ENCODE measurements at regions not wholly inside any gene's neighbourhood (a gene's known extent, or its start where the extent isn't known, plus 50 kb on each side); places are given as distances from the start of the nearest gene placed in this dataset.

DNA sequence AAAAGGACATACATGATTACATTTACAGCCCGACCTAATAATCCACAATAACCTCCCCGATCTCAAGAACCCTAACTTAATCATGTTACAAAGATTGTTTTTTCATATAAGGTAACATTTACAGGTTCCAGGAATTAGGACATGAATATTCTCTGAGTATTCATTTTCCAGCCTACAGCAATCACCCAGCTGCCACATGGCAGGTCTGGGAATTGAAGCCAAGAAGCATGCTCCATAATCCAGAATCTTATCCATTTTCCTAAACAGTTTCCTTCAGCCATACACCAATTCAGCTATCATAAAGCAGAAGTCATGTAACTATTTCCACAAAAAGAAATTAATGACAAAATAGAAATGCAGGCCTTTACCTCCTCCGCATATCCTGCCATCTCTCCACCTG, 163.4 kb downstream of the CAAP1 start (continued):
- TF ChIP-seq, protein P1, sequence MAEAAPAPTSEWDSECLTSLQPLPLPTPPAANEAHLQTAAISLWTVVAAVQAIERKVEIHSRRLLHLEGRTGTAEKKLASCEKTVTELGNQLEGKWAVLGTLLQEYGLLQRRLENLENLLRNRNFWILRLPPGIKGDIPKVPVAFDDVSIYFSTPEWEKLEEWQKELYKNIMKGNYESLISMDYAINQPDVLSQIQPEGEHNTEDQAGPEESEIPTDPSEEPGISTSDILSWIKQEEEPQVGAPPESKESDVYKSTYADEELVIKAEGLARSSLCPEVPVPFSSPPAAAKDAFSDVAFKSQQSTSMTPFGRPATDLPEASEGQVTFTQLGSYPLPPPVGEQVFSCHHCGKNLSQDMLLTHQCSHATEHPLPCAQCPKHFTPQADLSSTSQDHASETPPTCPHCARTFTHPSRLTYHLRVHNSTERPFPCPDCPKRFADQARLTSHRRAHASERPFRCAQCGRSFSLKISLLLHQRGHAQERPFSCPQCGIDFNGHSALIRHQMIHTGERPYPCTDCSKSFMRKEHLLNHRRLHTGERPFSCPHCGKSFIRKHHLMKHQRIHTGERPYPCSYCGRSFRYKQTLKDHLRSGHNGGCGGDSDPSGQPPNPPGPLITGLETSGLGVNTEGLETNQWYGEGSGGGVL (tag by site-specific recombination; IDR thresholded peaks at IDR 0.05), result no peak
- no peak for TF ChIP-seq ZNF585B (tag by site-specific recombination; IDR thresholded peaks at IDR 0.05)
- no peak for TF ChIP-seq ZNF621 (tag by site-specific recombination; IDR thresholded peaks at IDR 0.05)

DNA sequence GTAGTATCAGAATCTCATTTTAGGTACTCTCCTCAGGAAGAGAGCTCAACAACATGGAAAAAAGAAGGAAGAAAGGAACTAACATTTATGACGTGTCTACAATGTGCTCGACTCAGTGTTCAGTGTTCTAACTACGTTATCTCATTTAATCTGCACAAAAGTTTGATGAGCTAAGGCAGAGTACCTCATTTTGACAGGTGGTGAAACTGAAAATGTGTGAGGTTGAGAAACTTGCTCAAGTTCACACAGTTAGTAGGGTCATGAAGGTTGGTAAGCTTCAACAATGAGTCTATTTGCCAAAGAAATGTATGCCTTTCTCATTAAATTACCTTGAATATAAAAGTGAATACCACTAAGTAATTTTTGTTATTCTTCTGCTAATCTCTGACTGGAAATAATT, 165.1 kb downstream of the CAAP1 start:
- no peaks in the 10 kb centered on the region for H3K9me3 ChIP-seq (ENCODE audit: control insufficient read depth, insufficient read depth, low read depth, low read length)
- POLR2A ChIA-PET, result no interaction called here

More for the DNA sequence above, 165.1 kb downstream of the CAAP1 start:
- Histone ChIP-seq H3K4me3 (ENCODE audit: low read depth, low read length) (no peak overlapping the region), H3K4me1 (ENCODE audit: control insufficient read depth, insufficient read depth, low read length) (peaks cover 4% of the 10 kb centered on the region; the same call in 1 of the 2 replicates), H3K27ac (ENCODE audit: extremely low read depth, low read depth, low read length) (no peak overlapping the region), H3K36me3 (ENCODE audit: control insufficient read depth in 2 of 2, insufficient read depth in 1 of 2, low read length in 2 of 2) (no peaks in the 10 kb centered on the region)
- no peak for TF ChIP-seq ZNF529 (tag by site-specific recombination; IDR thresholded peaks at IDR 0.05; ENCODE audit: insufficient replicate concordance)
- no peak for TF ChIP-seq EGR2 (tag by site-specific recombination; IDR thresholded peaks at IDR 0.05; ENCODE audit: low read depth)
- TF ChIP-seq ZNF571 (tag by site-specific recombination; IDR thresholded peaks at IDR 0.05), result no peak
- TF ChIP-seq, protein P2, sequence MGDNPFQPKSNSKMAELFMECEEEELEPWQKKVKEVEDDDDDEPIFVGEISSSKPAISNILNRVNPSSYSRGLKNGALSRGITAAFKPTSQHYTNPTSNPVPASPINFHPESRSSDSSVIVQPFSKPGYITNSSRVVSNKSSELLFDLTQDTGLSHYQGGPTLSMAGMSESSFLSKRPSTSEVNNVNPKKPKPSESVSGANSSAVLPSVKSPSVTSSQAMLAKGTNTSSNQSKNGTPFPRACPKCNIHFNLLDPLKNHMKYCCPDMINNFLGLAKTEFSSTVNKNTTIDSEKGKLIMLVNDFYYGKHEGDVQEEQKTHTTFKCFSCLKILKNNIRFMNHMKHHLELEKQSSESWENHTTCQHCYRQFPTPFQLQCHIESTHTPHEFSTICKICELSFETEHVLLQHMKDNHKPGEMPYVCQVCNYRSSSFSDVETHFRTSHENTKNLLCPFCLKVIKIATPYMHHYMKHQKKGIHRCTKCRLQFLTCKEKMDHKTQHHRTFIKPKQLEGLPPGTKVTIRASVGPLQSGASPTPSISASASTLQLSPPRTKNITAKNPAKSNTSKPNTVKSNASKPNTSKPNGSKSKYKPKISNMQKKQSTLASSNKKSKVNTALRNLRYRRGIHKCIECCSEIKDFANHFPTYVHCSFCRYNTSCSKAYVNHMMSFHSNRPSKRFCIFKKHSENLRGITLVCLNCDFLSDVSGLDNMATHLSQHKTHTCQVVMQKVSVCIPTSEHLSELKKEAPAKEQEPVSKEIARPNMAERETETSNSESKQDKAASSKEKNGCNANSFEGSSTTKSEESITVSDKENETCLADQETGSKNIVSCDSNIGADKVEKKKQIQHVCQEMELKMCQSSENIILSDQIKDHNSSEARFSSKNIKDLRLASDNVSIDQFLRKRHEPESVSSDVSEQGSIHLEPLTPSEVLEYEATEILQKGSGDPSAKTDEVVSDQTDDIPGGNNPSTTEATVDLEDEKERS (tag by site-specific recombination; IDR thresholded peaks at IDR 0.05), result no peak
- TF ChIP-seq ZNF121 (tag by site-specific recombination; IDR thresholded peaks at IDR 0.05), result no peak
- TF ChIP-seq, protein P3, sequence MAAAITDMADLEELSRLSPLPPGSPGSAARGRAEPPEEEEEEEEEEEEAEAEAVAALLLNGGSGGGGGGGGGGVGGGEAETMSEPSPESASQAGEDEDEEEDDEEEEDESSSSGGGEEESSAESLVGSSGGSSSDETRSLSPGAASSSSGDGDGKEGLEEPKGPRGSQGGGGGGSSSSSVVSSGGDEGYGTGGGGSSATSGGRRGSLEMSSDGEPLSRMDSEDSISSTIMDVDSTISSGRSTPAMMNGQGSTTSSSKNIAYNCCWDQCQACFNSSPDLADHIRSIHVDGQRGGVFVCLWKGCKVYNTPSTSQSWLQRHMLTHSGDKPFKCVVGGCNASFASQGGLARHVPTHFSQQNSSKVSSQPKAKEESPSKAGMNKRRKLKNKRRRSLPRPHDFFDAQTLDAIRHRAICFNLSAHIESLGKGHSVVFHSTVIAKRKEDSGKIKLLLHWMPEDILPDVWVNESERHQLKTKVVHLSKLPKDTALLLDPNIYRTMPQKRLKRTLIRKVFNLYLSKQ (tag by site-specific recombination; IDR thresholded peaks at IDR 0.05; ENCODE audit: borderline replicate concordance), result no peak
- TF ChIP-seq ZNF473 (tag by site-specific recombination; IDR thresholded peaks at IDR 0.05), result no peak
- no peak for TF ChIP-seq ZNF2 (tag by site-specific recombination; IDR thresholded peaks at IDR 0.05)
- TF ChIP-seq, protein P4, sequence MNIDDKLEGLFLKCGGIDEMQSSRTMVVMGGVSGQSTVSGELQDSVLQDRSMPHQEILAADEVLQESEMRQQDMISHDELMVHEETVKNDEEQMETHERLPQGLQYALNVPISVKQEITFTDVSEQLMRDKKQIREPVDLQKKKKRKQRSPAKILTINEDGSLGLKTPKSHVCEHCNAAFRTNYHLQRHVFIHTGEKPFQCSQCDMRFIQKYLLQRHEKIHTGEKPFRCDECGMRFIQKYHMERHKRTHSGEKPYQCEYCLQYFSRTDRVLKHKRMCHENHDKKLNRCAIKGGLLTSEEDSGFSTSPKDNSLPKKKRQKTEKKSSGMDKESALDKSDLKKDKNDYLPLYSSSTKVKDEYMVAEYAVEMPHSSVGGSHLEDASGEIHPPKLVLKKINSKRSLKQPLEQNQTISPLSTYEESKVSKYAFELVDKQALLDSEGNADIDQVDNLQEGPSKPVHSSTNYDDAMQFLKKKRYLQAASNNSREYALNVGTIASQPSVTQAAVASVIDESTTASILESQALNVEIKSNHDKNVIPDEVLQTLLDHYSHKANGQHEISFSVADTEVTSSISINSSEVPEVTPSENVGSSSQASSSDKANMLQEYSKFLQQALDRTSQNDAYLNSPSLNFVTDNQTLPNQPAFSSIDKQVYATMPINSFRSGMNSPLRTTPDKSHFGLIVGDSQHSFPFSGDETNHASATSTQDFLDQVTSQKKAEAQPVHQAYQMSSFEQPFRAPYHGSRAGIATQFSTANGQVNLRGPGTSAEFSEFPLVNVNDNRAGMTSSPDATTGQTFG (tag by site-specific recombination; IDR thresholded peaks at IDR 0.05; ENCODE audit: borderline replicate concordance), result no peak
- TF ChIP-seq ZNF623 (tag by site-specific recombination; IDR thresholded peaks at IDR 0.05), result no peak
- no peak for TF ChIP-seq ZNF354C (tag by site-specific recombination; IDR thresholded peaks at IDR 0.05; ENCODE audit: borderline replicate concordance, low read depth)
- TF ChIP-seq KLF7 (tag by site-specific recombination; IDR thresholded peaks at IDR 0.05; ENCODE audit: borderline replicate concordance), result no peak
- TF ChIP-seq, protein P5, sequence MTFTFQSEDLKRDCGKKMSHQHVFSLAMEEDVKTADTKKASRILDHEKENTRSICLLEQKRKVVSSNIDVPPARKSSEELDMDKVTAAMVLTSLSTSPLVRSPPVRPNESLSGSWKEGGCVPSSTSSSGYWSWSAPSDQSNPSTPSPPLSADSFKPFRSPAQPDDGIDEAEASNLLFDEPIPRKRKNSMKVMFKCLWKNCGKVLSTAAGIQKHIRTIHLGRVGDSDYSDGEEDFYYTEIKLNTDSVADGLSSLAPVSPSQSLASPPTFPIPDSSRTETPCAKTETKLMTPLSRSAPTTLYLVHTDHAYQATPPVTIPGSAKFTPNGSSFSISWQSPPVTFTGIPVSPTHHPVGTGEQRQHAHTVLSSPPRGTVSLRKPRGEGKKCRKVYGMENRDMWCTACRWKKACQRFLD (tag by site-specific recombination; IDR thresholded peaks at IDR 0.05), result no peak
- TF ChIP-seq ZNF785 (tag by site-specific recombination; IDR thresholded peaks at IDR 0.05), result no peak
- CTCF ChIA-PET, result interaction anchor here (0.7 to 1.1 kb wide), 4 partner anchors 16 to 304 kb away, joined by 3 to 4 read pairs (median 4); no protein-coding TSS in a partner anchor

All from HEK293 (cell line).